Duodenal mucosa (tissue), 2 donors: ENCODE measurements at regions not wholly inside any gene's neighbourhood (a gene's known extent, or its start where the extent isn't known, plus 50 kb on each side); places are given as distances from the start of the nearest gene placed in this dataset.
A peak's percentile ranks its signal among the peaks of the same experiment; 100 is the strongest.

ENCODE experiments used
- H3K27ac ChIP-seq: one replicate; pipeline ENCODE4 v1.7.0; 2013; ENCODE audit warnings: low read depth, low read length
- H3K27me3 ChIP-seq, 2 donors: one replicate each; pipeline ENCODE4 v1.7.0; 2013; ENCODE audit warnings: low read length in 2 of 2, control low read depth in 1 of 2; ENCODE audit not compliant: insufficient read depth in 2 of 2, control insufficient read depth in 1 of 2
- H3K36me3 ChIP-seq, 2 donors: one replicate each; pipeline ENCODE4 v1.7.0; 2013; ENCODE audit warnings: low read length in 2 of 2, control low read depth in 1 of 2; ENCODE audit not compliant: insufficient read depth in 2 of 2, control insufficient read depth in 1 of 2
- H3K4me1 ChIP-seq, 2 donors: one replicate each; pipeline ENCODE4 v1.7.0; 2013; ENCODE audit warnings: low read length in 2 of 2, control low read depth in 1 of 2; ENCODE audit not compliant: insufficient read depth in 2 of 2, control insufficient read depth in 1 of 2
- H3K4me3 ChIP-seq, 2 donors: one replicate each; pipeline ENCODE4 v1.7.0; 2013; ENCODE audit warnings: low read length in 2 of 2, low read depth in 1 of 2
- H3K9ac ChIP-seq, 2 donors: one replicate each; pipeline ENCODE4 v1.7.0; 2013; ENCODE audit warnings: low read length in 2 of 2, low read depth in 1 of 2
- H3K9me3 ChIP-seq, 2 donors: one replicate each; pipeline ENCODE4 v1.7.0; 2013; ENCODE audit warnings: low read length in 2 of 2, control low read depth in 1 of 2; ENCODE audit not compliant: control insufficient read depth in 1 of 2

GRCh38 chr18:11268741-11269233 lies 119.4 kb upstream of the PIEZO2 start:
- Histone ChIP-seq H3K4me1 (no peaks in the 10 kb centered on the region), H3K9me3 (peaks cover 3 to 4% of the 10 kb centered on the region in 2 donors), H3K27ac (no peak overlapping the region), H3K36me3 (no peaks in the 10 kb centered on the region), H3K9ac (no peak overlapping the region), H3K4me3 (peak overlapping the region in 1 of 2 donors; percentile 16), H3K27me3 (no peaks in the 10 kb centered on the region)

- no peaks in the 10 kb centered on the region for H3K4me1 ChIP-seq
- H3K27me3 ChIP-seq: no peaks in the 10 kb centered on the region
- no peak overlapping the region for H3K4me3 ChIP-seq
- peaks cover 4 to 6% of the 10 kb centered on the region in 2 donors for H3K9me3 ChIP-seq
- H3K9ac ChIP-seq: no peak overlapping the region
- no peak overlapping the region for H3K27ac ChIP-seq
- no peaks in the 10 kb centered on the region for H3K36me3 ChIP-seq
Measured at GRCh38 chr18:11268153-11268552, 118.8 kb upstream of the PIEZO2 start.

- Histone ChIP-seq H3K27me3 (no peaks in the 10 kb centered on the region), H3K4me1 (no peaks in the 10 kb centered on the region), H3K27ac (no peak overlapping the region), H3K9me3 (peaks cover 4 to 6% of the 10 kb centered on the region in 2 donors), H3K9ac (no peak overlapping the region), H3K4me3 (no peak overlapping the region), H3K36me3 (no peaks in the 10 kb centered on the region)
Measured at GRCh38 chr18:11266781-11267480, 117.6 kb upstream of the PIEZO2 start.

- Histone ChIP-seq H3K9me3 (peaks cover 4 to 6% of the 10 kb centered on the region in 2 donors), H3K27ac (no peak overlapping the region), H3K4me1 (no peaks in the 10 kb centered on the region), H3K27me3 (no peaks in the 10 kb centered on the region), H3K4me3 (no peak overlapping the region), H3K9ac (no peak overlapping the region), H3K36me3 (no peaks in the 10 kb centered on the region)
Measured at GRCh38 chr18:11261486-11261885, 112.1 kb upstream of the PIEZO2 start.

- H3K4me1 ChIP-seq: no peaks in the 10 kb centered on the region
- no peak overlapping the region for H3K27ac ChIP-seq
- no peak overlapping the region for H3K4me3 ChIP-seq
- no peaks in the 10 kb centered on the region for H3K27me3 ChIP-seq
- H3K9ac ChIP-seq: no peak overlapping the region
- no peaks in the 10 kb centered on the region for H3K36me3 ChIP-seq
- H3K9me3 ChIP-seq: peaks cover 4 to 6% of the 10 kb centered on the region in 2 donors
Measured at GRCh38 chr18:11260961-11261461, 111.6 kb upstream of the PIEZO2 start.

GRCh38 chr18:11259469-11260150 lies 110.2 kb upstream of the PIEZO2 start:
- H3K4me1 ChIP-seq: no peaks in the 10 kb centered on the region
- no peak overlapping the region for H3K9ac ChIP-seq
- H3K36me3 ChIP-seq: no peaks in the 10 kb centered on the region
- peaks cover 4 to 6% of the 10 kb centered on the region in 2 donors for H3K9me3 ChIP-seq
- no peak overlapping the region for H3K4me3 ChIP-seq
- H3K27me3 ChIP-seq: no peaks in the 10 kb centered on the region
- no peak overlapping the region for H3K27ac ChIP-seq

GRCh38 chr18:11258039-11258610 lies 108.8 kb upstream of the PIEZO2 start:
- no peak overlapping the region for H3K9ac ChIP-seq
- H3K27ac ChIP-seq: no peak overlapping the region
- H3K36me3 ChIP-seq: no peaks in the 10 kb centered on the region
- H3K4me1 ChIP-seq: no peaks in the 10 kb centered on the region
- no peak overlapping the region for H3K4me3 ChIP-seq
- no peaks in the 10 kb centered on the region for H3K9me3 ChIP-seq
- H3K27me3 ChIP-seq: no peaks in the 10 kb centered on the region

- Histone ChIP-seq H3K36me3 (no peaks in the 10 kb centered on the region), H3K9ac (no peak overlapping the region), H3K27me3 (no peaks in the 10 kb centered on the region), H3K9me3 (no peaks in the 10 kb centered on the region), H3K4me3 (no peak overlapping the region), H3K4me1 (no peaks in the 10 kb centered on the region), H3K27ac (no peak overlapping the region)
Measured at GRCh38 chr18:11256251-11256650, 106.9 kb upstream of the PIEZO2 start.

- Histone ChIP-seq H3K9ac (no peak overlapping the region), H3K4me3 (no peak overlapping the region), H3K27me3 (no peaks in the 10 kb centered on the region), H3K36me3 (no peaks in the 10 kb centered on the region), H3K4me1 (no peaks in the 10 kb centered on the region), H3K27ac (no peak overlapping the region), H3K9me3 (peaks cover 3 to 5% of the 10 kb centered on the region in 2 donors)
Measured at GRCh38 chr18:11251891-11252270, 102.5 kb upstream of the PIEZO2 start.

- H3K4me1 ChIP-seq: no peaks in the 10 kb centered on the region
- H3K36me3 ChIP-seq: no peaks in the 10 kb centered on the region
- no peak overlapping the region for H3K27ac ChIP-seq
- no peaks in the 10 kb centered on the region for H3K27me3 ChIP-seq
- no peak overlapping the region for H3K9ac ChIP-seq
- H3K9me3 ChIP-seq: peaks cover 3 to 5% of the 10 kb centered on the region in 2 donors
- H3K4me3 ChIP-seq: no peak overlapping the region
Measured at GRCh38 chr18:11251229-11251890, 102.0 kb upstream of the PIEZO2 start.
